HEK293T (cell line): ENCODE measurements at regions not wholly inside any gene's neighbourhood (a gene's known extent, or its start where the extent isn't known, plus 50 kb on each side); places are given as distances from the start of the nearest gene placed in this dataset.
"Not testable (repeated sequence)": the region's sequence is repeated elsewhere in the genome, so short reads cannot be mapped to it uniquely, and the experiment has no call there.

Source experiments
- CTCF ChIA-PET: fragments of 350-600 bp; formaldehyde crosslinking; extraction: SDS; loops from one replicate; lab custom pipeline; 2021; ENCODE audit warnings: antibody characterized with exemption, inconsistent platforms; lab: Yijun Ruan, JAX
- POLR2A ChIA-PET: fragments of 350-600 bp; formaldehyde crosslinking; extraction: SDS; loops from one replicate; lab custom pipeline; 2020; ENCODE audit warnings: antibody characterized with exemption, inconsistent platforms; lab: Yijun Ruan, JAX
- DNase-seq: peaks from one replicate; pipeline ENCODE4 v3.0.0; 2012; ENCODE audit warnings: mixed read lengths; ENCODE audit errors: extremely low spot score
- ARNT ChIP-seq: fragments of 450-650 bp; IDR thresholded peaks from 2 replicates; pipeline ENCODE4 v1.6.1; 2017; ENCODE audit warnings: mild to moderate bottlenecking
- BHLHE40 ChIP-seq: fragments of 450-650 bp; IDR thresholded peaks from 2 replicates; pipeline ENCODE4 v1.6.1; 2016; ENCODE audit warnings: mild to moderate bottlenecking, moderate library complexity, borderline replicate concordance
- CTBP1 ChIP-seq: fragments of 450-650 bp; IDR thresholded peaks from 2 replicates; pipeline ENCODE4 v1.6.1; 2016; ENCODE audit warnings: borderline replicate concordance
- ELF4 ChIP-seq: fragments of 450-650 bp; IDR thresholded peaks from 2 replicates; pipeline ENCODE4 v1.6.1; 2017; ENCODE audit warnings: antibody characterized with exemption
- FOXA1 ChIP-seq: fragments of 450-650 bp; IDR thresholded peaks from 2 replicates; pipeline ENCODE4 v1.6.1; 2016; ENCODE audit warnings: mild to moderate bottlenecking
- FOXK2 ChIP-seq: fragments of 450-650 bp; IDR thresholded peaks from 2 replicates; pipeline ENCODE4 v1.6.1; 2016; ENCODE audit warnings: mild to moderate bottlenecking
- FOXM1 ChIP-seq: fragments of 450-650 bp; IDR thresholded peaks from 2 replicates; pipeline ENCODE4 v1.6.1; 2017; ENCODE audit warnings: mild to moderate bottlenecking, borderline replicate concordance
- HDGF ChIP-seq: fragments of 450-650 bp; IDR thresholded peaks from 2 replicates; pipeline ENCODE4 v1.6.1; 2017; ENCODE audit warnings: antibody characterized with exemption, borderline replicate concordance
- L3MBTL2 ChIP-seq: fragments of 450-650 bp; conservative IDR thresholded peaks from 2 replicates; pipeline ENCODE4 v1.6.1; 2016; ENCODE audit warnings: mild to moderate bottlenecking
- LEF1 ChIP-seq: fragments of 450-650 bp; IDR thresholded peaks from 2 replicates; pipeline ENCODE4 v1.6.1; 2017; ENCODE audit warnings: mild to moderate bottlenecking, borderline replicate concordance
- NFRKB ChIP-seq: fragments of 450-650 bp; IDR thresholded peaks from 2 replicates; pipeline ENCODE4 v1.6.1; 2016; ENCODE audit warnings: mild to moderate bottlenecking, moderate library complexity
- PKNOX1 ChIP-seq: fragments of 450-650 bp; IDR thresholded peaks from 2 replicates; pipeline ENCODE4 v1.6.1; 2016
- SP1 ChIP-seq: fragments of 450-650 bp; IDR thresholded peaks from 2 replicates; pipeline ENCODE4 v1.6.1; 2017
- SUZ12 ChIP-seq: fragments of 450-650 bp; IDR thresholded peaks from 2 replicates; pipeline ENCODE4 v1.6.1; 2016; ENCODE audit warnings: mild to moderate bottlenecking
- TARDBP ChIP-seq: fragments of 450-650 bp; IDR thresholded peaks from 2 replicates; pipeline ENCODE4 v1.6.1; 2016
- ZNF384 ChIP-seq: fragments of 450-650 bp; IDR thresholded peaks from 2 replicates; pipeline ENCODE4 v1.6.1; 2016

- ChIA-PET CTCF (no interaction called here), POLR2A (no interaction called here)
- no peak for TF ChIP-seq TARDBP
- no peak for TF ChIP-seq PKNOX1
- no peak for TF ChIP-seq FOXA1
- TF ChIP-seq L3MBTL2: no peak
- no peak for TF ChIP-seq ARNT
- no peak for TF ChIP-seq NFRKB
- no peak for TF ChIP-seq FOXK2
- TF ChIP-seq BHLHE40: no peak
- no peak for TF ChIP-seq HDGF
- no peak for TF ChIP-seq ZNF384
- TF ChIP-seq ELF4: no peak
- TF ChIP-seq LEF1: no peak
- no peak for TF ChIP-seq CTBP1
- TF ChIP-seq FOXM1: no peak
- no peak for TF ChIP-seq SP1
- no peak for TF ChIP-seq SUZ12
- no peak for DNase-seq
Measured at GRCh38 chr3:6392123-6392522, 468.8 kb upstream of the GRM7 start.

GRCh38 chr3:6394944-6395343 is 466.0 kb upstream of the GRM7 start:
- no peak for DNase-seq
- CTCF ChIA-PET: no interaction called here
- POLR2A ChIA-PET: no interaction called here
- TF ChIP-seq FOXA1 (no peak), HDGF (no peak), NFRKB (no peak), SUZ12 (no peak), TARDBP (no peak), ARNT (no peak), ELF4 (no peak), LEF1 (no peak)

GRCh38 chr3:6396631-6397030 is 464.3 kb upstream of the GRM7 start:
- POLR2A ChIA-PET: no interaction called here
- no peak for DNase-seq
- CTCF ChIA-PET: no interaction called here
- TF ChIP-seq TARDBP: no peak
- no peak for TF ChIP-seq ARNT
- TF ChIP-seq SUZ12: no peak
- no peak for TF ChIP-seq NFRKB
- TF ChIP-seq FOXK2: no peak
- TF ChIP-seq ELF4: no peak
- TF ChIP-seq SP1: no peak
- TF ChIP-seq CTBP1: no peak
- no peak for TF ChIP-seq FOXM1
- TF ChIP-seq L3MBTL2: no peak
- TF ChIP-seq LEF1: no peak
- no peak for TF ChIP-seq HDGF
- TF ChIP-seq PKNOX1: no peak
- TF ChIP-seq ZNF384: no peak
- TF ChIP-seq BHLHE40: no peak
- no peak for TF ChIP-seq FOXA1

- POLR2A ChIA-PET, DNase-seq, CTCF ChIA-PET: not testable (repeated sequence)
Measured at GRCh38 chr3:6402666-6403065, 458.2 kb upstream of the GRM7 start.

GRCh38 chr3:6406923-6407322 is 454.0 kb upstream of the GRM7 start:
- CTCF ChIA-PET, POLR2A ChIA-PET, DNase-seq: not testable (repeated sequence)

- no peak for DNase-seq
- TF ChIP-seq TARDBP: no peak
- no peak for TF ChIP-seq FOXA1
- no peak for TF ChIP-seq SP1
- TF ChIP-seq HDGF: no peak
- no peak for TF ChIP-seq FOXM1
- no peak for TF ChIP-seq NFRKB
- TF ChIP-seq FOXK2: no peak
- TF ChIP-seq CTBP1: no peak
- TF ChIP-seq PKNOX1: no peak
- TF ChIP-seq SUZ12: no peak
- TF ChIP-seq ARNT: no peak
- TF ChIP-seq ELF4: no peak
- no peak for TF ChIP-seq L3MBTL2
- TF ChIP-seq BHLHE40: no peak
- TF ChIP-seq LEF1: no peak
- TF ChIP-seq ZNF384: no peak
- POLR2A ChIA-PET: no interaction called here
- CTCF ChIA-PET: no interaction called here
Measured at GRCh38 chr3:6416049-6416661, 444.8 kb upstream of the GRM7 start.
